ENCODE measurements at regions not wholly inside any gene's neighbourhood (a gene's known extent, or its start where the extent isn't known, plus 50 kb on each side); places are given as distances from the start of the nearest gene placed in this dataset.
"Not testable (repeated sequence)": the region's sequence is repeated elsewhere in the genome, so short reads cannot be mapped to it uniquely, and the experiment has no call there.

DNA sequence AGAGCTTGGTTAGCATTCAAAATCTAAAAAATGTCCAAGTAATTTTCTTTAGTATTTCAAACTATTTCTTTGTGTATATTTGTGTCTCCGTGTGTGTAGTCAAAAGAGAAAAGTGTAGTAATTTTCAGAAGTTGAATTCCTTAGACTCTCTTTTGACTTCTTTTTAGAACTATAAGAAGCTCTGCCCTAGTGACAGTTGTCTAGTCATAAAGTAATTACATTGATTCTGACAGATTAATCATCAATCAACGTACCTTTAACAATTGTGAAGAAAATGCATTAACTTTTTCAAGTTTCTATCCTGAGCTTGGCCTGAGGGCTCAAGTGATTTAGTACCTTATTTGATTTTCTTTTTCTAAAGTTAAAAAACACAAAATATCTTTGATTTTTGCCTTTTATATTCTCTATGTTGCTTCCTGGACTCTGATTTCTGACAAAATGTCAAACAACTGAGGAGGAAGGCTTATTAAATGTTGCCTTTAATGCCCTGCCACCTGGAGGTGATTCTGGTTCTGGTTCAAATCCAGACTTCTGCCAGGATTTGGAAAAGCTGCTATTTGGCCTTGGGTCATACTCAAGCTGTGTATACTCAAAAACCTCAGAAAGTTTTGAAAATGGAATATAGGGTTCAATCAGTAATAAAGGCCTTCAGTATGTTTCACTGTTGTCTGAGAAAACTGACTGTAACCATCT is 653.6 kb downstream of the NSUN3 start:
- DNase-seq: no peak

DNA sequence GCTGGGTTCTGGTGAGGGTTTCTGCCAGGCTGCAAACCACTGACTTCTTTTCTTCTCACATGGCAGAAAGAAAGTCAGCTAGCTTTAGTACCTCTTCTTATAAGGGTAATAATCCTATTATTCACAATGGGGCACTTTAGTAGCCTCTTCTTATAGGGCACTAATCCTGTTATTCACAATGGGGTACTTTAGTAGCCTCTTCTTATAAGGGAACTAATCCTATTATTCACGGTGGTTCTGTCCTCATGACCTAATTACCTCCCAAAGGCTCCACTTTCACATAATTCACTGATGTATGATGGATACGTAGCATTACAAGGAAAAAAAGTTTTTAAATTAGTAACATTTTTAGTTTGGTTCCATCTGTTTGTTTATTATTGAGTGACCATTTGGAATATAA is 671.3 kb downstream of the NSUN3 start:
- DNase-seq: no peak

DNA sequence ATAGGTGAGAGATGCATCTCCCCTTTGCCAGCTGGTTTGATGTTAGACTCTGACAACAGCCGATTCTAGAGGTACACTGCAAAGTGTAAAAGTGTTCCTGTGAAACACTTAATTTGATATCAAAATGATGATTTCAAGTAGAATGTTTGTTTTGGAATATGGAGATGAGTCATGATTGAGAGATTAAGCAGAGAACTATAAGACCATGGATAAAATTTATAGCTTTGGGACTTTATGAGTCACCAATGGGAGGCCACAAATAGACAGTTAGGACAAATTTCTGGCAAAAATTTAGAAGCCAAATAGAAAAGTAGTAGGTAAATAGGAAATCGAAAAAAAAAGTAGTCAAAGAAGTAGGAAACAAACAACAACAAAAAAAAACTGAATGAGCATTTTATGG is 672.5 kb downstream of the NSUN3 start:
- no peak for DNase-seq

DNA sequence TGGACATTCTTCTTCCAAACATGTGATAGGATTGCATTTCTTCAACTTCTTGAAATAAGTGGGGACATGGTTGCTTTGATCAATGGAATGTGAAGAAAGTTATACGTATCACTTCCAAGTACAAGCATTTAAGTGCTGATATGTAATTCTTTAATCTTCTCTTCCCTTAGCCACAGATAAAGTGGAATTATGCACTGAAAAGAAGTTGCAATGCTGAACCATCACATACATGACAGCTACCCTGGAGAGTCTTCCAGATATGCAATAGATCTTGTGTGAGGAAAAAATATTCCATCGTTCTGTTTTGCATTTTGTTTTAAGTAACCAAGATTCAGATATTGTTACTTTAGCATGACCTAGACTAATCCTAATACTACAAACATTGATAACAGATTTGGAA is 674.3 kb downstream of the NSUN3 start:
- DNase-seq: no peak

DNA sequence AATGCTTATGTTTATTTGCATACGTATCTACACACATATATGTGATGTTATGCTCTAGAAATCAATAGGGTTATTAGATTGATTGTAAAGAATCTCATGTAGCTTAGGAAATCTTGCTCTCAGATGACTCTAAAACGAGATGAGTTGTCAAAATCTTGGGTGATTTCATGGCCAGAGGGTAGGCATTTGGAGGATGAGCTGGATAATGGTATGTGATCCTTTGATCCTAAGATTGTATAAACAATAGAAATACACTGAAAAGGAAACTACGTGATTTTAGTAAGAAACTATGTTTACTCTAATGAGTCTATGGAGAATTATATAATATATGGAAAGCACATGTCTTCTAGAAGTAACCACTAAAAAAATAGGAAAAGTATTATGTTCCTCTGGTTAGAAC is 676.6 kb downstream of the NSUN3 start:
- DNase-seq: no peak

DNA sequence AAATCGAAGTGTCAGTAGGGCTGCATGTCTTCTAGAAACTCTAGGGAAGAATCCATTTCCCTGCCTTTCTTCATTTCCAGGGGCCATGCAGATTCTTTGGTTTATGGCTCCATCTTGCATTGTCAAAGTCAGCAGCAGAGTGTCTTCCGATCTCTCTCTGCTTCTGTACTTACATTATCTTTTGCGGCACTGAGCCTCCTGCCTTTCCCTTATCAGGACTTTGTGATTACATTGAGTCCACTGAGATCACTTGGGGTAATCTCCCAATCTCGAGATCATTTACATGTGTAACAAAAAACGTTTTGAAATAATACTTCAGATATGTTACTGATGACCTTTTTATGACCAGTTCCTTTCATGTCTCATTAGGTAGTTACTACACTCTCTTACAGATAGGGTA is 695.9 kb downstream of the NSUN3 start:
- no peak for DNase-seq

DNA sequence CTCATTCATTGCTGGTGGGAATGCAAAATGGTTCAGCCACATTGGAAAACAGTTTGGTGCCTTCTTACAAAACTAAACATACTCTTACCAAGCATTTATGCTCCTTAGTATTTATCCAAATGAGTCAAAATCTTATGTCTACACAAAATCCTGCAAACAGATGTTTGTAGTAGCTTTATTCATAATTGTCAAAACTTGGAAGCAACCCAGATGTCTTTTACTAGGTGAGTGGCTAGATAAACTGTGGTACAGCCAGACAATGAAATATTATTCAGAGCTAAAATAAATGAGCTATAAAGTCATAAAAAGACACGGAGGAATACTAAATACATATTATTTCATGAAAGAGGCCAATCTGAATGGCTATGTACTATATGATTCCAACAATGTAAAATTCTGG is 709.5 kb downstream of the NSUN3 start:
- DNase-seq: no peak

DNA sequence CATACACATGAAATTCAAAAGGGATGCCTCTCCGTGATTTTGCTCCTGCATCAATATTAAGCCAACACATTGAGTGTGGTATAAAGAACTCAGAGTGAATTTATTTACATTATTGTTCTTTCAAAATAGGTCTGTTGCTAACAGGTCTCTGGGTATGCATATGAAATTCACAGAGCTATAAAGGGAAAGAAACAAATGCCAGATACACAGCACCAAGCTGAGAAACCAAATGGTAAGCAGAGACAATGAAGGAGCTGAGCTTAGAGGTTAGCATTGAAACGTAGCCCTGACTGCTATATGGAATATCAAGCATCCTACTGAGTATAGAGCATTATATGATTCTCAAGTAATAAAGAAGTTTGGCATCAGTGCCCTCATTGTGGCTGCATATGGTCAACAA is 712.9 kb downstream of the NSUN3 start:
- no peak for DNase-seq

DNA sequence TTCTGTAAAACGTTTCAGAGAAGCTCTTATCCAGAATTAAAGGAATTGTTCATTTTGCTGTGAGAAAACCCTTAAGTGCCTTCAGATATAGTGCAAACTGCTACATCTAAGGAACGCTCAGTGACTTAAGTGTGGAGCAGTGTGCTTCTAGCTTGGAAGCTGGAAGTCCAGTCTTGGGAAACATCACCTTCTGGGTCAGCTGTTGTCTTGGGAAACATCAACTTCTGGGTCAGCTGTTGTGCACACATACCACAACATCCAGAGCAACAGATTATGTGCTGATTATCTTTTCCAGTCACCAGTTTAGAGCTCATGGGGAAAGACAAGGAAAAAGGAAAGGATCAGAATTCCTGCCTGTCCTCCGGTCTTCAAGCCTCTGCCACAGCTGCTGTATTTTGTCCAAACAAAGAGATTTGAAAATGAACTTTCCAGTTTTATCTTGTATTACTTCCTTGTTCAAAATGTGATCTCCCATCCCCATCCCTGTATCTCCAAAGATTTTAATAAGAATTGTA is 713.6 kb downstream of the NSUN3 start:
- DNase-seq: no peak

DNA sequence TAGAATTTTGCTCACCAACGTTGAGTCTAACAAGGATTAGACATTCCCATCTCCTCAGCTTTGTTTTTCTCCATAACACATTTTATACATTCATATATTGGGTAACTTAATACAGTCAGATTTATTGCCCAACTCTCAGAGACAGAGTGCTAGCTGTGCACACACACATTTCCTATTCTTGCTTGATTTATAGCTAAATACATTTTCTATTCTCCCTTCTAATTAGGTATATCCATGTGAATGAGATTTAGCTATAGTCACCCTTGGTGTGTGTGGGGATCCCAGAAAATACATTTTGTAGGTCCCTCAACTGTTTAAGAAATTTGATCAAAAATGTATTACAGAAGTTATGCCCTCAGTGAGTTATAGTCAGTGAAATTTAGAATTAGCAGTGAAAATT is 715.4 kb downstream of the NSUN3 start:
- no peak for DNase-seq

DNA sequence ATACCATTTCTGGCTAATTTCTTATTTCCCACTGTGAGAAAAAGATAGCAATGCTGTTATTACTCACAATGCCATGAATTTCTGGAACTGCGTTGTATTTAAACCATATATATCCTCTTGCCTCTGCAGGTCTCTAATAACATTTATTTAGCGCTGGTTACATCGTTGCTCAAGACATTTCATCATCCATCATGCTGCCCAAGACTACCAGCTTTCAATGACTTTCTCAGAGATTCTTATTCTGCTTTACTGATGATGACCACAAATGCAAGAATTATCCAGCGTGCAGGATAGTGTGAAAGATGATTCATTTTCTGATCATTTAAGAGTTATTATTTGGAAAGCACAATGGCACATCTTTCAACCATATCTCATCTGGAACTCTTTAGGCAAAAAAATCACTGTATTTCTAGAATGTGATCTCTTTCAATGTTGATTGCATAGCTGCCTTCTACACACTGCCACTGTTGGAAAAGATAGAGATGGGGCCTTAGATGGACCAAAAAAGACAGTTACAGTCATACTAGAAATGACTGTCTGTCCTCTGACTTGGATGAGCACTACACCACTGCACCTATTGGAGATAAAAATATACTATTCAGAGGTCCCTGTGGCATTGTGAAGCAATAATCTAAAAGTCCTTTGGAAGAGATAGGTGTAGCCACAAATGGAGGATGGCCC is 716.1 kb downstream of the NSUN3 start:
- DNase-seq: no peak

DNA sequence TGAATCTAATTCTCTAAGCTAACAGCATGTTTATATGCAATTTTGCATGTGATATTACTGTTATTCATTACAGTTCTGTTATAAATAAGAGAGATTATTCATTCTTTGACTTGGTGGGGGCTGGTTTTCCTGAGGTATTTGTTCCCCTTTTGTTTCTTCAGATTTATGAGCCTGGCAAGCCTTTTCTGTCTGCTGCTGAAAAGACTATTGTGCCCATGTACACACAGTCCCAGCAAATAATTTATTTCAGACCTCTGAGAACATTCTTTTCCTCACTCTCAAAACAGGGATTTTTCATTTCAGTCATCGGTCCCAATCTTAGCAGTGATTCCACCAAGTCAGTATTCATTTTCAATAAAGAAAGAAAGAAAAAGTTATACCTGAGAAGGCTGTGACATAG is 716.8 kb downstream of the NSUN3 start:
- DNase-seq: no peak

DNA sequence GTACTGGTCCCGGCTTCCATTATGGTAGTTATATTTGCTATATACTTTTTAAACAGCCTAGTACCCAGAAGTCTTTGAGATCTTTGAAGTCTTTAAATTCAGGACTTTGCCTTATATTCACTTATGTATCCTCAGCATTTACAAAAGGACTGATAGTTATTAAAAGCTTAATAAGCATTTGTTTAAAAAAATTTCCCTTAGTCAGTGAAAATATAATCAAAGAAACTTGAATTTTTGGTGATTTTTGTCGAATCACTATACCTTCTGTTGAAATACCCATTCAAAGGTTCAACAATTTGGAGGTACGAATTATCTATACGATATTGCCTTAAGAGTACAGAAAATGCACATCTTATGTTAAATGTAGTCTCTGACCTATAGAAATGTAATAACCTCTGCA is 721.4 kb downstream of the NSUN3 start:
- DNase-seq: no peak

DNA sequence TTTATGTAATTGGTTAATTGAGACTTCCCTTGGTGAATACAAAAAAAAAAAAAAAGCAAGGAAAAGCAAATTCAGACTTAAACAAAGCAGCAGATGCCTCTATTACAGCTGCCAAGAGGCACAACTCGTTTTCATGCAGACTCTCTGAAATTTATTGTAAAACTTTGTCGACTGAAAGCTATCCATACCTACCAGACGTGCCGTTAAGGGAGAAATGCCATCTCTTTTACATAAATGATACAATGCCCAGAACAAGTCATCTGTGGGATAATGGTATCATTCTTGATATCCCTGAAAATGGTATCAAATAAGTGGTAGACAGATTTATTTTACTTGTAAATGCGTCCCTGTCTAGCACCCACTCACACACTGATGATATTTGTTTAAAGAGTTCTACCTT is 724.2 kb downstream of the NSUN3 start:
- DNase-seq: no peak

DNA sequence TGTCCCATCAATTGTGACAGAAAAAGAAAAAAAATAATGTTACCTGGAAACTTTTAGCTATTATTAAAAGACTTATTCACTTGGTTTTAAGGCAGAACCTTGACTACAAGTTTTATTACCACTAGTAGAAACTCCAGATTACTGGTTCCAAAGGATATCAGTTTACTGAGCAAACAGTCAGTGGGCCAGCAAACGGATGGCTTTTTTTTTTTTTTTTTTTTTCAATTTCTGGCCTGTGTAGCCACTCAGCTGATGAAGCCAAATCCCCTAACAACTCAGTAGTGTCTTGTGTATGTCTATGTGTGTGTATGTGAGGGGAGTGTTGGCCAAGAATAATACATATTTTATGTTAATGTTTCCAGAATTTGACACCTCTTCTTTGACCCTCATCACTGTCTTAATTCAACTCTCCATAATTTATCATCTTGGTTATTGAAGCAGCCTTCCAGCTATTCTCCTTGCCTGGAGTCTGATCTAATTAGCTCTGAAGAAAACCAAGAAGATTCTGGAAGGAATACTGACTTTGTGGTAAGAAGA is 724.9 kb downstream of the NSUN3 start:
- DNase-seq: no peak

DNA sequence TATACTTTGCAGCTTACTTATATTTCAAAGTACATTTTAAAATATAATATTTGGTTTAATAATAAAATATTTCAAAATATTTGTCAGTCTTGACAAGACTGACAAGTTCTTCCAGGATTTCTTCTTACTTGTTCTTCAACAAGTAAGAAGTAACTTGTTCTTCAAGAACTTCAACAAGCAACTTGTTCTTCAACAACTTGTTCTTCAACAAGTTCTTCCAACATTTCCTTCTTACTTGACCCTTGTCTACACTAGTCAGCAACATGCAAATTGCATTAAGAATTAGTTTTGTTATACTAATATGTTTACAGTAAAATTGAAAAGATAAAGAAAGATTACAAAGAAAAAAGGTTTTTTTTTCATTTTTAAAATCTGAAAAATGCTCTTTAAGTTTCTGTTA is 731.7 kb downstream of the NSUN3 start:
- no peak for DNase-seq

DNA sequence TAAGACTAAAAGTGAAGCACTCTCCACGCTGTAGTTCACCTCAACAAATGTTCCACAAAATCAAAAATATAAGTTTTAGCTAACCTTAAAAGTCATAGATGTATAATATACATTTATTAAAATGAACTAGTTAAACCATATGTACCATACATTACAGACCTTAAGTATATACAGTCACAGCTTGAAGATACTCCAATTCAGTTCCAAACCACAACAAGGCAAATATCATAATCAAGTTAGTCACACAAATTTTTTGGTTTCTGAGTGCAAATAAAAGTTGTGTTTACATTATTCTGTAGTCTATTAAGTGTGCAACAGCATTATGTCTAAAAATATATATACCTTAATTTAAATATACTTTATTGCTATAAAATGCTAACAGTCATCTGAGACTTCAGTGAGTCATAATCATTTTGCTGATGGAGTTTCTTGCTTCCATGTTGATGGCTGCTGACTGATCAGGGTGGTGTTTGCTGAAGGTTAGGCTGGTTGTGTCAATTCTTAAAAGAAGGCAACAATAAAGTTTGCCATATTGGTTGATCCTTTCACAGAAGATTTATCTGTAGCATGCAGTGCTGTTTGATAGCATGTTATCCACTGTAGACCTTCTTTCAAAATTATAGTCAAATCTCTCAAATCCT is 736.7 kb downstream of the NSUN3 start:
- DNase-seq: no peak

DNA sequence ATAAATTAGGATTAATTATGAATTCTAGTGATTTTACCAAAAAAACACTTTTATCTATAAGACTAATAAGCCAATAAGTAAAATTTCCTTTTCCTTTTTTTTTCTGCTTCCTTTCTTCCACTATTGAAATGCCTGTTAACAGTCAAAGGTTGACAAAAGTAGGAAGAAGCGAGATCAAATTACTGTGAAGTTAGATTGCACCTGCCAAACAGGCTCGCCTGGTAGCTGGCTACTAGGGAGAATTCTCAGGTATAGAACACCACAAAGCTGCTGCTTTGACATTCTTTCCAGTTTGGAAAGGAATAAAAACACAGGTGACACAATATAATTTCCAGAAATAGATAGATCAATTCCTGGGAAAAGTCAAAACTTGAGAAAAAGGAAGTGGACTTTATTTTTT is 749.0 kb downstream of the NSUN3 start:
- no peak for DNase-seq

DNA sequence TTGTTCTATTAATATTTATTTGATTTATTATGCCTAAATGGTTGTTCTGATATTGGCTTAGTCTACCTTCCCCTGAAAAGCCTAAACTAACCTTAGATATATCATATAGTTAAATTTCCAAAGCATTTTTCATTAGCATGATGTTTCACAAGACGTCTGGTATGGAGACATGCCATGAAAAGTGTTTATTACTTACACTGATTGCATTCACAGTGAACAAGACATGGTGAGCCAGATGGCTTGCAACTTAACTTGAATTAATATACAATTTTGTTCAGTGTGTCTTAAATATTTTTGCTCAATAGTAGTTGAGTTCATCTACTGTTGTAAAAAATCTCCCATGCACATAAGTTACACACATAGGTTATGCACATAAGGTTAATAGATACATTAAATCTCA is 758.4 kb downstream of the NSUN3 start:
- DNase-seq: no peak

DNA sequence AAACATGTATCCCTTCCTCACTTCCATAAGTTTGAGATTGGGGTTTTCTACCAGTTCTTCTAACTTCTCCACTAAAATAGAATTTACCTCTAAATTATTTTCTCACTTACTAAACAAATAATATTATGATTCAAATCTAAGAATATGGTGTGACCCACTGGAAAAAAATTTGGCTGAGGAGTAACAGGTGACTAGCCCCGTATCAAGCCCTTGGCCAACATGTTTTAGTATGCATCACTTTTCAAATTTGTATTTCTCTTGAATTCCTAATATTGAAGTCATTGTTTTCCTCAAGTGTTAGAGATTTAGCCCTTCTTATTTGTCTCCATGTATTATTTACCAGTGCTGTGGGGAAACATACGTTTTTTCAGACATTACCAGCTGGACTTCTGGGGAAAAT is 759.4 kb downstream of the NSUN3 start:
- DNase-seq: no peak

DNA sequence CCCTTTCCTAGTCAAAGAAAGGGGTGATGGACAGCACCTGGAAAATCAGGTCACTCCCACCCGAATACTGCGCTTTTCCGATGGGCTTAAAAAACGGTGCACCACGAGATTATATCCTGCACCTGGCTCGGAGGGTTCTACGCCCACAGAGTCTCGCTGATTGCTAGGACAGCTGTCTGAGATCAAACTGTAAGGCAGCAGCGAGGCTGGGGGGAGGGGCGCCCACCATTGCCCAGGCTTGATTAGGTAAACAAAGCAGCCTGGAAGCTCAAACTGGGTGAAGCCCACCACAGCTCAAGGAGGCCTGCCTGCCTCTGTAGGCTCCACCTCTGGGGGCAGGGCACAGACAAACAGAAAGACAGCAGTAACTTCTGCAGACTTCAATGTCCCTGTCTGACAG is 783.4 kb downstream of the NSUN3 start:
- DNase-seq: not testable (repeated sequence)

DNA sequence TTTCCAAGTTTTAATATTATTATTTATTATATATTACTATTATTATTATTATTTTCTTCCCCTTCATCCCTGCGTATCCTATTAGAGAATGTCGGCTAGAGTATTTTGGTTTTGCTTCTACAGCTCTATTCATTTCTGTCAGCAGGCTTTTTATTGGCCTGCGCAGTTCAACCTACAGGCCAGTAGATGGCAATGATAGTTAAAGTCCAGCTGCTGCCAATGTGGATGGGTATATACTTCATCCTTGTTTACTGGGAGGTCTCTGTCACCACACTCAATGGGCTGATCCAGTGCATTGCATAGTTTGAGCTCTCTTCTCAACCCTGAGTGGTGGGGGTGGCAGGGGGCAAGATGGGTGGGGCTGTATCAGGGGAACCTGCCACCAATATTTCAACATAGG is 799.8 kb downstream of the NSUN3 start:
- no peak for DNase-seq

DNA sequence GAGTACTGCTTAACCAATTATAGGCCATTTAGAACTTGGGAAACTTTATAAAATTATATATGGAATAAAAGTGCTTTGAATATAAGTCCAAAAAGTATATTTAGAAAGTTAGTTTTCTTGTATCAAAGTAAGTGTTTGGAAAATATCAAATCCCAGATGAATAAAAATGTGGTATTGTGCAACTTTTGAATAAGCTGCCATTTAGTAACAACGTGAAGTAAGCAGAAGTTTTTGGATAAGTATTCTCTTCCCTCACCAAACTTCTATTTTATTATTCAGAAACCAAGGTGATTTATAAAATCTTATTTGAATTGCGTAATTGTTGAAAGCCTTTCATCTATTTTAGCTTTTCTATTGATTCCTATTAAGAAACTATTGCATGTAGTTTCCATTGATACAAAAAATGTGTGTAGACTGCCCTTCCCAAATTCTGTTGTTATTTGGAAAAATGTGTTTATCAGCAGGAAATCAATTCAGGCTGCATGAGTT is 806.2 kb downstream of the NSUN3 start:
- no peak for DNase-seq

DNA sequence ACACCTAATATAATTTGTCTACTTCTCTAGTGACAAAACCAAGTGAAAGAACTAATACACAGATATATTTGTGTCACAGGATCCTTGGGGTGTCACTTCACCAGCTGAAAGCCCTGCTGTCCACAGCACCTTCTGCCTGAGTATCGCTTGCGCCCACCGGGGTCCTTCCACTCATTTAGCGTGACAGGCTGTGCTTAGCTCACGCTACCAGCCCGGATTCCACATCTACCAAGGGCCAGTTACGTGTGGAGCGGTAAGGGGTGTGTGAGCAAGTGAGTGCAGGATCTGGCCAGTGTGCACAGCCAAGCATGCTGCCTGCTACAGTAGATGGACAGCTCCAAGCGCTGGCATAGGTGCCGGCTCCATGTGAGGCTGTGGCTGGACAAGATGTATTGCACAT is 810.9 kb downstream of the NSUN3 start:
- DNase-seq: no peak
